H1 (cell line): ENCODE measurements at regions not wholly inside any gene's neighbourhood (a gene's known extent, or its start where the extent isn't known, plus 50 kb on each side); places are given as distances from the start of the nearest gene placed in this dataset.

Experiments
- PHF8 ChIP-seq: fragments of 200-600 bp; sonication (generic); conservative IDR thresholded peaks from 2 replicates; pipeline ENCODE4 v1.7.1; 2012; ENCODE audit warnings: low read depth, mild to moderate bottlenecking, inconsistent platforms, low read length, moderate library complexity
- SIN3A ChIP-seq, 2 experiments: IDR thresholded peaks in 1 of 2; conservative IDR thresholded peaks in 1 of 2; 2 replicates each; pipeline ENCODE4 v1.6.1; 2011 to 2012; ENCODE audit warnings: low read length in 2 of 2, improper control_type of control experiment in 1 of 2, low read depth in 1 of 2, mild to moderate bottlenecking in 1 of 2

DNA sequence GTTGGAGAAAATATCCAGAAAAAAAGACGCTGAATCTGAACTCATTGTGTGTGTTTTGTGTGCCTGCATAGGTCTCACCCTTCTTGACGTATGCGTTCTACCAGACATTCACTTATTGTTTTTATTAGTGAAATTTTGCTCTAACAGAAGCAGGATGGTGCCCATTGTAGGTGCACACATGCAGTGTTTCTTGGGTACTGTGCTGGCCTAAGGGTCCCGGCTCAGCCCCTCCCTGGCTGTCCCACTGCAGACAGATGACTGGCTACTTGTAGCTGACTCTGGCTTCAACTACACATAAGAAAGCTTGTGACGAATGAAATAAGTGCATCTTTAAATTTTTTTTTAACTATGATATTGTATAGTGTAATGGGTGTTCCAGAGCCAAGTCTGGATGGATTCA is 227.0 kb downstream of the CBLN1 start:
- no peak for TF ChIP-seq PHF8
- no peak for TF ChIP-seq SIN3A (conservative IDR thresholded peaks at IDR 0.05 in 1 of 2, IDR thresholded peaks at IDR 0.05 in 1 of 2; ENCODE audit: low read depth in 1 of 2, low read length in 2 of 2)
